HEK293T (cell line): ENCODE measurements at regions not wholly inside any gene's neighbourhood (a gene's known extent, or its start where the extent isn't known, plus 50 kb on each side); places are given as distances from the start of the nearest gene placed in this dataset.

Experiments
- SP1 ChIP-seq: fragments of 450-650 bp; IDR thresholded peaks from 2 replicates; pipeline ENCODE4 v1.6.1; 2017
- SUZ12 ChIP-seq: fragments of 450-650 bp; IDR thresholded peaks from 2 replicates; pipeline ENCODE4 v1.6.1; 2016; ENCODE audit warnings: mild to moderate bottlenecking

GRCh38 chr10:4249841-4250586 lies 465.0 kb upstream of the KLF6 start:
- no peak for TF ChIP-seq SP1
- TF ChIP-seq SUZ12 = no peak
